ENCODE measurements at regions not wholly inside any gene's neighbourhood (a gene's known extent, or its start where the extent isn't known, plus 50 kb on each side); places are given as distances from the start of the nearest gene placed in this dataset.

- TF ChIP-seq CTCF (IDR thresholded peaks at IDR 0.05) (no peak), ZFX (IDR thresholded peaks at IDR 0.05; ENCODE audit: borderline replicate concordance) (no peak)
Observed at GRCh38 chr2:76163860-76164259, 453.1 kb upstream of the GCFC2 start.
